GM21723 (cell line): ENCODE measurements at regions not wholly inside any gene's neighbourhood (a gene's known extent, or its start where the extent isn't known, plus 50 kb on each side); places are given as distances from the start of the nearest gene placed in this dataset.

ENCODE experiments used
- ATAC-seq: cut with Tn5 transposase; IDR thresholded peaks from one replicate; pipeline ENCODE4 v1.9.1; 2021; ENCODE audit warnings: mild to moderate bottlenecking, moderate library complexity; ENCODE audit not compliant: unreplicated experiment

DNA sequence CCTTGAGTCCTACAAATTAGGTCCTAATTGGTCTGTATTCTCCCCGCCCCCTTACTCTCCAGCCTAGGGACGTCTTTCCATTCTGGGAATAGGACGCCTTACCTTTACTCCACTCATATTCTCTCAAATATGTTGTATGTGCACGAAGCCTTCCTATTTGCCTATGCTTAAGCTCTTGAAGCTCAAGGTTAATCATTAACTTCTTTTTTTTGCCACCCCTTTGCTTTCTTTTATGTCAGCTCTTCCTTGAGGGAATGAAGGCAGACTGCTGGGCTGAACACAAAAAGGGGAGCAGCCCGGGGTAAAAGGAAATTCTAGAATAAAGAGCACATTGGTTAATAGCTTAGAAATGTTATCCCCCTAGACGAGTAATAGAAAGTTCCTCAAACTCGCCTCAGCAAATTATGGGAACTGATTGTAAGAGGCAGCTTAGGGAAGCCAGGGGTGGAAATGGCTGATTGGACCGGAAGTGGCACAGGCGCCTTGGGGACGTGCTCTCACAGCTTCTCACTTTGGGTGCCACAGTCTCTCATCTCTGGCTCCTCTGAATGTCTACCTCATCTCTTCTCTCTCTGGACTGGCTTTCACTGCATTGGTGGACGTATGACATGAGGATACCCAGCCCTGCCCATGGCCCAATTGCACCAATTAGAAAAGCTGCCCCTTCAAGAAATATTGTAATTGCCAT lies 122.3 kb upstream of the IL12B start:
- ATAC-seq: no peak

DNA sequence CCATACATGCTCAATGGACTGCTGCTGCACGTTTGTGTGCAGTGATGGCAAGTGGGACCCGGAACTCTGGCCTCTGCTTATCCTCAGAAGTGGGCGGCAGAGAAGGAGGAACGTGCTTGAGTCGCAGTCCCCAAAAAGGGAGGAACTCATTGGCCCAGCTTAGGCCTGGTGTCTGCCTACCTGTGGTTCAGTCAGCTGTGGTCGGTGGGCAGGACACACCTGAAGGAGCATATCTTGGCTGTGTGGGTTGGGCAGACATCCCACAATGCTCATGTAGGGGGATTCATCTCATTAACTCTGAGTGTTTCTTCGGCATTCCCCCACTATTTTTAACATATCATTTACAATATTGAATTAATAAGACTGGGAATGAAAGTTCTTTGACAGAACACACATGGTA lies 122.9 kb upstream of the IL12B start:
- no peak for ATAC-seq

GRCh38 chr5:159456261-159456660 lies 126.0 kb upstream of the IL12B start:
- peak; percentile 1 for ATAC-seq

DNA sequence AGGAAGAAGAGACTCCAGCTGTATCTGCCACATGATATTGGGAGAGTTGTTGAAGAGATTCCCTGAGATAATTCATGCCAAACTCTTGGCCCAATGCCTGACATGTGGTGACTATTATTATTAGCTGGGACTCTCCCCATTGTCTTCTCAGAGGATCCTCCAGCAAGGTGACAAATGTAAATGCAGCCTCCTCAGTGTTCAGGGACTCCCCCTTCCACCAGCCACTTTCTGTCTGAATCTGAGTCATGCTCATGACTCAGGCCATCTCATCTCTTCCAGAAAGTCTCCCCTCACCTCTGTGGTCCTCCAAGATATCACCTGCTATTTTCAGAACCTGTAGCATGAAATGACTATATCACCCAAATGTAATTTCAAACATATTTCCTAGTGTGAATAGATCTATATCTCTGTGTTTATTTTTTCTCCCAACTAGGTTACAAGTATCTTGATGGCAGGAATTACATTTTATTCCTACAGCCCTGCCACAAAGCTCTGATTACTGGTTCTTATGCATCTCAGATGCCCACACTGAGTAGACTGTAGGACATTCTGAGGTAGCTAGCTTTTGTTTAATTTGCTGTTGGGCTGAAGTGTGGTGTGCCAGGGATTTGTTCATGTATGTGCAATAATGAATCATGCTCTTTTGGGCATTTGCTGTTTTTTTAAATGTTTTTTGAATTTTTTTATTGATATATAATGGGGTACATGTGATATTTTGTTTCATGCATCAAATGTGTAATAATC lies 126.6 kb upstream of the IL12B start:
- peak; percentile 89 for ATAC-seq

GRCh38 chr5:159458217-159458711 lies 128.0 kb upstream of the IL12B start:
- peak; percentile 50 for ATAC-seq

GRCh38 chr5:159459132-159459627 lies 128.9 kb upstream of the IL12B start:
- ATAC-seq: no peak

GRCh38 chr5:159459951-159460538 lies 129.8 kb upstream of the IL12B start:
- peak; percentile 10 for ATAC-seq

DNA sequence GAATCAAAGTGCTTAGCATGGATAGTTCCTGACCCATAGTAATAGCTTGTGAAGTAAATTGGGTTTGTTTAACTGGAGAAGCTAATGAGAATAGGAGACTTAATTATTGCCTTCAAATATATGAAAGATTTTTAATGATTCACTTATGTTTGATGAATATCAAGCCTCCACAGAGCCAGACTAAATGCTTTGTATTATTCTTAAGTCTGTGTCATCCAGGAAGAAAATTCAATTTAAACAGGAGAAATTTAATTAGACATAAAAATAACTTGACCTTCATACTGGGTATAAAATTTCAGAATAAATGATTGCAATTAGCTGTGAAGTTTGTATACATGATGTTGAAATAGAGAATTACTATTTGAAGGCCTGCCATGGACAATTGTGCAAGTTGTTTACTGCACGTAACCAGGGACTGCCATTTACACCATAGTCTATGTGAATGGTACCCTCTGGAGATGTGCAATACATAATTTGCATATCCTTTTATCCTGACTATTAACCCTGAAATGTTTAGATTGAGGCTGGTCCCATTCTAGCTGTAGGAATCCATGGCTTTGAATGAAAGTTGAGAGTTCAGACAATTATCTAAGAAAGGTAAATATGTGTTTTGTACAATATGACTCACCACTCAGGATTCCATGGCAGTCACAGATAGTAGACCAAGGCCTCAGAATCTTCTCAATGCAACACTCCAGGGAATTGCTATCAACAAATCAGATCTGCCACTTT lies 133.5 kb upstream of the IL12B start:
- no peak for ATAC-seq

- ATAC-seq: no peak
Measured at GRCh38 chr5:159465604-159466003, 135.3 kb upstream of the IL12B start.

DNA sequence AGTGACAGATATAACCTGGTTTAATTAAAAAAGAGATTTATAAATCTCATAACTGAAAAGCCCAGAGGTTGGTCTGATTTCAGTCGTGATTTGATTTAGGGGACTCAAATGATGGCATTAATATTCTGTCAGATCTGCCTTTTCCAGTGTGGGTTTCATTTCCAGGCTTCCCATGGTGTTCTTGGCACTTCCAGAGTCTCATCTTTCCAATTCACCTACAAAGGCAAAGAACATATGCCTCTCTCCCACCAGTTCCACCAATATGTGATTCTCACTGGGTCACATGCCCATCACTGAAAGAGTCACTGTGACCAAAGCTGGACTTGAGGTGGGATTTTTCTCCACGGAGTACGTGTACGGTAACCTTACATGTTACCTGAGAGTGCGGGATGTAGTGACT lies 137.4 kb upstream of the IL12B start:
- ATAC-seq: no peak

- ATAC-seq: no peak
Measured at GRCh38 chr5:159469496-159470372, 139.4 kb upstream of the IL12B start.

GRCh38 chr5:159471904-159472303 lies 141.6 kb upstream of the IL12B start:
- no peak for ATAC-seq

GRCh38 chr5:159475026-159475425 lies 144.7 kb upstream of the IL12B start:
- no peak for ATAC-seq

- ATAC-seq: no peak
Measured at GRCh38 chr5:159478950-159479349, 148.7 kb upstream of the IL12B start.

- no peak for ATAC-seq
Measured at GRCh38 chr5:159480849-159481248, 150.6 kb upstream of the IL12B start.

GRCh38 chr5:159481751-159482150 lies 151.5 kb upstream of the IL12B start:
- no peak for ATAC-seq

DNA sequence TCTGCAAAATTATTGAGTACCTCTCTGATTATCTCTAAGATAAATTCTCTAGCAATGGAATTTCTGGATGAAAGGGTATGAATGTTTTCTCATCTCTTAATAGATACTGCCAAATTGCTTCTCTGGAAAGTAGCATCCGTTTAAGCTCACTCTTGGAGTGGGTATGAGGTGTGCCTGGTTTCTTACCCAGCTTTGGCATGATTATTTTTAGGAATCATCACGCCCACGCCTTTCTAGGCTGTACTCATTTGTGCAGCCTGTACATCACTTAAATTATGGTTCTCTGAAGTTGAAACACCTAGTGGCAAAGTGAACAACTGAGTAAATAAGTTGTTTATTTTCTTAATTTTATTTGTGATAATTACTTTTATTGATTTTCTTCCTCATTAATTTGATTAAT lies 156.5 kb upstream of the IL12B start:
- ATAC-seq: no peak

DNA sequence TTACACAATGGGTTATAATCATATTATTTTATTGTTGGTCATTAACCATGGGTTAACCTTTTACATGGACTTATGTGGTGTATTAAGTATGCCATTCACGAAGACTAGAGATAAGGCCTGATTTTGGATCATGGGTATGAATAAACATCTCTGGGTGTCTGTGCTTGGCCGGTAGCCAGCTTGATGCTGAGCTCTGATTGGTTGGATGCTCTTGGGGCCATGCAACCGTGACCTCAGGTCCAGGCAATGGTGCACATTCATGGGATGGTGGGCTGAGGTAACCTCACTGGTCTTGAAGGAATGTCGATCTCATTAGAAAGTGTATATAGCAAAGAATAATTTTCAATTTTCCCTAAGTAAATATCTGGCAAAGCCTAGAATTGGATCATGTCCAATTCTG lies 158.2 kb upstream of the IL12B start:
- ATAC-seq: no peak

- no peak for ATAC-seq
Measured at GRCh38 chr5:159489779-159490178, 159.5 kb upstream of the IL12B start.

GRCh38 chr5:159490507-159490906 lies 160.2 kb upstream of the IL12B start:
- ATAC-seq: no peak
